Stimulated activated CD4-positive, alpha-beta T cell treated with anti-CD3 and anti-CD28 coated beads, Interleukin-4, amount 100 ng/mL, for 1 hour (primary cell): ENCODE measurements at regions not wholly inside any gene's neighbourhood (a gene's known extent, or its start where the extent isn't known, plus 50 kb on each side); places are given as distances from the start of the nearest gene placed in this dataset.
"Not testable (repeated sequence)": the region's sequence is repeated elsewhere in the genome, so short reads cannot be mapped to it uniquely, and the experiment has no call there.

Experiments
- DNase-seq: peaks from one replicate; pipeline ENCODE4 v3.0.0-alpha.2; 2020

GRCh38 chr17:62196587-62196986 is 131.5 kb upstream of the MED13 start:
- not testable (repeated sequence) for DNase-seq

GRCh38 chr17:62194401-62194800 is 129.3 kb upstream of the MED13 start:
- no peak for DNase-seq

- no peak for DNase-seq
Observed at GRCh38 chr17:62193249-62193648, 128.2 kb upstream of the MED13 start.

- no peak for DNase-seq
Observed at GRCh38 chr17:62191390-62192361, 126.6 kb upstream of the MED13 start.

GRCh38 chr17:62189377-62189776 is 124.3 kb upstream of the MED13 start:
- no peak for DNase-seq

GRCh38 chr17:62188713-62189112 is 123.6 kb upstream of the MED13 start:
- no peak for DNase-seq

GRCh38 chr17:62187681-62188080 is 122.6 kb upstream of the MED13 start:
- DNase-seq, result no peak

GRCh38 chr17:62186841-62187240 is 121.8 kb upstream of the MED13 start:
- DNase-seq, result no peak

- DNase-seq, result no peak
Observed at GRCh38 chr17:62180772-62181171, 115.7 kb upstream of the MED13 start.

- no peak for DNase-seq
Observed at GRCh38 chr17:62179525-62180161, 114.6 kb upstream of the MED13 start.

- DNase-seq, result no peak
Observed at GRCh38 chr17:62178579-62178978, 113.5 kb upstream of the MED13 start.

GRCh38 chr17:62172492-62173291 is 107.6 kb upstream of the MED13 start:
- DNase-seq, result no peak

- DNase-seq, result no peak
Observed at GRCh38 chr17:62167076-62167475, 102.0 kb upstream of the MED13 start.

- no peak for DNase-seq
Observed at GRCh38 chr17:62164747-62165722, 100.0 kb upstream of the MED13 start.

GRCh38 chr17:62163847-62164246 is 98.8 kb upstream of the MED13 start:
- DNase-seq, result no peak

- DNase-seq, result no peak
Observed at GRCh38 chr17:62162898-62163297, 97.8 kb upstream of the MED13 start.

- DNase-seq, result no peak
Observed at GRCh38 chr17:62161405-62162148, 96.5 kb upstream of the MED13 start.

- DNase-seq, result no peak
Observed at GRCh38 chr17:62160816-62161215, 95.7 kb upstream of the MED13 start.

- DNase-seq, result no peak
Observed at GRCh38 chr17:62159994-62160393, 94.9 kb upstream of the MED13 start.

GRCh38 chr17:62156949-62157348 is 91.9 kb upstream of the MED13 start:
- DNase-seq, result no peak

- DNase-seq, result no peak
Observed at GRCh38 chr17:62154909-62155308, 89.8 kb upstream of the MED13 start.
